Dermis microvascular lymphatic vessel endothelial cell (primary cell): ENCODE measurements at regions not wholly inside any gene's neighbourhood (a gene's known extent, or its start where the extent isn't known, plus 50 kb on each side); places are given as distances from the start of the nearest gene placed in this dataset.
"Not testable (repeated sequence)": the region's sequence is repeated elsewhere in the genome, so short reads cannot be mapped to it uniquely, and the experiment has no call there.

Source experiments
- DNase-seq, 2 donors: peaks; one replicate each; pipeline versions ENCODE4 v3.0.0 to v3.0.0-alpha.2; 2010; ENCODE audit warnings: low read depth in 2 of 2

DNA sequence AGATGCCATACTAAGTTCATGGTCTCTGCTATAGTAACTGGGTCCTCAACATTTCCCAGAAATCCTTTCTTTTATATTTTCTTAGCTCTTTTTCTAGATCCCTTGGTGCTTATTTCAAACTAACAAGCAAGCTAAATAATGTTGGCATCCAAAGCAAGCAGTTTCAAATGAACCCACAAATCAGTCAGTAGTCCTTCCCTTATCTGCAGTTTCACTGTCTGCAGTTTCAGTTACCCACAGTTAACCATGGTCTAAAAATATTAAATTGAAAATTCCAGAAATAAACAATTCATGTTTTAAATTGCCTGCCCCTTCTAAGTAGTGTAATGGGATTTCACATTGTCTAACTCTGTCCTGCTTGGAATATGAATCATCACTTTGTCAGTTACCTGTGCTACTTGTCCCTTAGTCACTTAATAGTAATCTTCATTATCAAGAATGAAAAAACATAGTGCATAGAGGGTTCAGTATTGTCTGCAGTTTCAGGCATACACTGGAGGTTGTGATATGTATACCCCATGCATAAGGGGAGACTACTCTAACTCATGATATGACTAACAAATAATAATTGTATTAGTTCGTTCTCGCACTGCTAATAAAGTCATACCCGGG lies 633.7 kb downstream of the MECOM start:
- no peak for DNase-seq

DNA sequence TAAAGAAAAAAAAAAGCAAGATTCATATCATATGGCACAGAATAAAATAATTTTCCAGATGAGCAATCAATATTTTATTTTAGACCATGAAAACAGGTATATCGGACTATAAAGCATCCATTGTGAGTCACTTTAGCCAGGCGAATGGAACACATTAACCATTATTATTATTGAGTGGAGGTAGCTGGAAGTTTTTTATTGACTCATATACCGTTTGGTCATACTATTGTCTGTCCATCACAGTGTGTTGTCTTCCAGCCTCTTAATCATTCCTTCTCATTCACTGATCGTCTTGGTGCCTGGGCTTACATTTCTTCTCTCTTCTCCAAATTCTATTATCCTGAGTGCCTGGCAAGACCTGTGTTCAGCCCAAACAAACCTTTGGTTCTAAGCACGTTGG lies 634.8 kb downstream of the MECOM start:
- peak in 1 of 2 donors; percentile 5 for DNase-seq

DNA sequence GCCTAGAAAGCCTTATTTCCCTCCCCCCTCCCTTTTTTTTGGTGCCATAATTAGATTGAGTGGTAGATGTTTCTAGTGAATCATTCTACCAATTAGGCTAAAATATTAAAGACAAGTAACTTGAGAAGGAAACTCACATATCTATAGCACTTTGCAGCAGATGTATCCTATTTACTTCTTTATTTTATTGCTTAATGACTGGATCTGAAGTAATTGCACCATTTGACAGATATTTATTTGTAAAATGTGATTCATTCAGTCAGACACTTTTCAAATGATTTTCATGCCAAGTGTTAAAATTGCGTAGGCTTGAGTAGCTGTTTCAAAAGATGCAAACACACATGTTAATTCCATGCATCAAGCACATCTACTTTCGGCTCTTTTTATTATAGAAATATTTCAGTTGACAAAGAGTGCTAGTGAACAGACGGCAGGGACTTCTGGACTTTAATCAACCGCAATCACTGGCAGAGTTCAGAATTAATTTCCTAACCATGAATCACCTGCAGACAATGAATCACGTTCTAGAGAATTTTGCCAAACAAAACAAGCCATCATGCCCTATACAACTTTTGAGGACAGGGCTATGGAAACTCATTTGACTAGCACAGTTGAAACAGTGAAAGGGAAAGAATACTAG lies 636.8 kb downstream of the MECOM start:
- DNase-seq = peak; percentile 86 to 94

DNA sequence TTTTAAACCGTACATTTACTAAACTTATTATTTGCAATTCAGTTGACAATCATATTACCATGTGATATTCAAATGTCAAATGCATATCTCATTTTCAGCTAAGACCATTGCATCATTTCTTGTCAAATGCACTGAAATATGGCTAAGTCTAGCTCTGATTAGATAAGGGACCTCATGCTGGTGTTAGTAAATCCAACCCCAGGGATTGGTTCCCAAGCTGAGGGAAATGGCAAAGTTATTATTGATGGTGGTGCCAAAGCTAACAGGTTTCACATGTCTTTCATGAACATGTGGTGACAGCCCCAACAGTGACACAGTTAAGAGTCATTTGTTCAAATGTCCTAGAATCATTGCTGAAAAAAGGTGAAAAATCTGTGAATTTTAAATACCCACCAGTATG lies 641.1 kb downstream of the MECOM start:
- no peak for DNase-seq

DNA sequence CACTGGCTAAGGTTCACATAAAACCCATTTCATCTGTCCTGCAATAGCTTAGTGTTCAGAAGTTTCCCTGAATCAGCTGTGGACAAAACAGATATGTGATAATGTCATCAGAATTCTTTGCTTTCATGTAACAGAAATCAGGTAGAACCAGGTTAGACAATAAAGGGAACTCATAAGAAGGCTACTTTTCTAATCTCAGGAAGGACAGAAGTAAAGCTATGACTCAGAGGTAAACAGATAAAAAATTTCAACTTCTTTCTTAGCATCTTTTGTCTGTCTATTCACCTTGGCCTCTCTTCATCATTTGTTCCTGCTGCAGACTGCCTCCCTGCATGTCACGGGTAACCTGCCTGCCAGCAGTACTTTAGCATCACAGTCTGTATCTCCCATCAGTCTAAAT lies 643.1 kb downstream of the MECOM start:
- no peak for DNase-seq

DNA sequence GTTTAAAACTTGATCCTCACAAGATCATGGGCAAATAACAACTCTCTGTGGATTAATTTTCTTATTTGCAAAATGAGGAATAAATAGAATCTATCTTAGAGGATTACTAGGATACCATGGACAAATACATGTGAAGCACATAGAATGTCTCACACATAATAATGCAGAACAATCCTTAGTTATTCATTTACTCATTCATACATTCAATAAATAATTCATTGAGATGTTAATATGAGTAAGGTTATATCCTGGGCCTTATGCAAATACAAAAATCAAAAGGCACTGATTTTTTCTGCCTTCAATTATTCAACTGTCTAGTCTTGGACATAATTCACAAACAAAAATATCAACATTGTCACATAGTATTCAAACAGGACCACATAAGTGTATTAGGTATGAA lies 654.1 kb downstream of the MECOM start:
- DNase-seq = no peak

DNA sequence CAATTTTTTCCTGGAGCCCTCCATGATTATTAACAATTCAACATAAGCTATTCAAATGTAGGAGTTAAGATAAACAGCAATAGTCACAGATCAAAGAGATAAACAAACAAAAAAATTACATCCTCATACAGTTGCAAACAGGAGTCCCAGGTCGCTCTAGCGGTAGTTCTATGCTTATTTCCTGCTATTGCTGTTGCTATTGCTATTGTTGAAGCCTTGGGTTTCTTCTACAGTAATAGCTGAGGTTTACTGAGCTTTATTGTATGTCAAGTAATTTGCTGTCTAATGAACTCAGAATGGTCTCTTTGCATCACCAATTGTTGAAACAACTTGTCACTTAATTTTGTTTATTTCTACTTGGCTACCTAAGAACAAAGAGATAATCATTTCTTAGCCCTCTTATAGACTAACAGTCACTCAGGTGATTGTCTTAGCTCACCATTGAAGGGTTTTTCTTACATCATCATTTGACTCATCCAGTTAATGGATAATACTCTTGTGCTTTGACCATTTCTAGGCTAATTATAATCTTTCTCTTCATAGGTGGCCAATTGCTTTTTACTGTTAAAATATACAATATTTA lies 654.6 kb downstream of the MECOM start:
- no peak for DNase-seq

DNA sequence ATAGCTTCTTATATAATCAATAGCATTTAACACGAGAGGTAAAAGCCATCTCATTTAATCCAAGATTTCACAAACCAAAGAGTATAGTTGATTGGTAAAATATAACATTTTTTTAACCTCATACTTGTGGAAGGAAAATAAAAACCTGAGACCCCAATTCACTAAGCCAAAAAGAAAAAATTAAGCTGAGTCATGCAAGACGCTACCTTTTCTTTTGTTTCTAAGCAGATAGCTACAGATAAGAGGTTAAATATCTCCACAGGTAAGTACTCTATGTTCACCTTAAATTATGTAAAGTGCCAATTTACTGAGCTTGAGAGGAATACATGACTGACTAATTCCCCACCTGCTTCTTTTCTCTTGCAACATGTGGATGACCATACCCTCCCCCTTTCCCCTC lies 656.4 kb downstream of the MECOM start:
- DNase-seq = no peak

DNA sequence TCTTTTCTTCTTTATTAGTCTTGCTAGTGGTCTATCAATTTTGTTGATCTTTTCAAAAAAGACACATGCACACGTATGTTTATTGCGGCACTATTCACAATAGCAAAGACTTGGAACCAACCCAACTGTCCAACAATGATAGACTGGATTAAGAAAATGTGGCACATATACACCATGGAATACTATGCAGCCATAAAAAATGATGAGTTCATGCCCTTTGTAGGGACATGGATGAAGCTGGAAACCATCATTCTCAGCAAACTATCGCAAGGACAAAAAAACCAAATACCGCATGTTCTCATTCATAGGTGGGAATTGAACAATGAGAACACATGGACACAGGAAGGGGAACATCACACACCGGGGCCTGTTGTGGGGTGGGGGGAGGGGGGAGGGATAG lies 657.1 kb downstream of the MECOM start:
- DNase-seq = not testable (repeated sequence)

DNA sequence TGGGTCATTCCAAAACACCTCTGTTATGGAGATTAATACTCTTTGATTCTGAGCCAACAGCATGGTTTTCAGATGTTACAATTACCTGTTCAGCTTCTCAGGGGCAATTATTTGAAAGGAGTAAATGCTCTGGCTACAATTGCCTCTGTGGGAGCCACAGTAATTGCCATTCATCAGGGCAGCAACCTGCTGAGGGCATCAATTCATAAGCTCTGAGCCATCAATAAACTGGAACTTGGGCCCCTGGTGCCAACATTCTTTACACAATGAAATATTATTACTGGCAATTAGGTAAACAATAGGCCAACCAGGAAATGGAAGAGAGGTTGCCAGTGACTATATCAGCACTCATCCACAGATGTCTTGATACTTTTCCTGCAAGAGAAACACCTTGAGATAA lies 660.8 kb downstream of the MECOM start:
- peak in 1 of 2 donors; percentile 18 for DNase-seq

DNA sequence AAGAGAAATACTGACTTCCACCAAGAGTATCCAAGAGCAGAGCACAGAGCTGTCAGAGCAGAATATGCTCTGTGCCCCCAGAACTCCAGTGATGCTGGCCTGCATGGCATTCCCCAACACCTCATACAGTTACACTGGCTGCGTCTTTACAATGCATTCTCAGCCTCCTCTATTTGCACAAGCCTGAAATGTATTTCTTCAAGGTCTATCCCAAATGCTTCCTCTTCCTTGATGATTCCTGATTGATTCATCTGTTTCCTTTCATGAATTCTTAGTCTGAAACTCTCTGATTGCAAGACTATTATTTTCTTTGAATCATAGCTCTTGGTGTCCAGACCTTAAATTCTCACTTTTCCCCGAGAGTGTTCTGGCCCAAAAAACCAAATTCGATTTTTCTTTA lies 664.7 kb downstream of the MECOM start:
- DNase-seq = peak in 1 of 2 donors; percentile 39

DNA sequence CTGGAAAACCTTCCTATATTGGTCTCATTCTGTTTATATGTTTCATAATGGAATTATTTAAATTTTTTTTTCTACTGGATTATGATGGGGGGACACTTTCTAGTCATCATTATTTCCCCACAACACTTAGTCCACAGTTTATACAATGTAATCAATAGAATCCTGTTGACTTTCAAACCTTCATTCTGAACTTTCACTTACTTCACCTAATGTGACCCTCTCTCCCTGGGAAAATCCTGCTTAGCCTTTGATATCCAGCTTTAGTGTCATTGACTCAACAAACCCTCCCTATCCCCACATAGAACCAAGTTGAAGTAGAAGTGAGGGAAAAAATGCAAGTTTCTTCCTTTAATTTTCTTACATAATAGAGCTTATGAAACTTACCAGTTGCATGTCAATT lies 666.0 kb downstream of the MECOM start:
- DNase-seq = no peak

DNA sequence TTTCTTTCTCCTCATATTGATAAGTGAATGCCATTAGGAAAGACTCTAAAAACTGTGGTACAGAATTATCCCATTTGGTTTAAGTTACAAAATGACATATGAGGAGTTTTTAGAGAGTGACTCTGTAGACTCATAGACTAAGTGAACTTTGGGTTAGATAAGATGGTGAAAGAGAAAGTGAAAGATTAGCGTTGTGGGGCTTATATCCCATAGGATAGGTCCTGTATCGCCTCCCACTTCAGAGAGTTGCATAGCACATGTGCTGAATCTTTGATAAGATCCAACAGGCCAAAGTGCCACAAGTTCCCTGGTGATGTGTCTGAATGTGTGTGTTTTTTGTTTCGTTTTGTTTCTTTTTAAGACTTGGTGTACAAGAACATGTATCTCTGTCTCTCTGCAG lies 666.9 kb downstream of the MECOM start:
- DNase-seq = no peak

DNA sequence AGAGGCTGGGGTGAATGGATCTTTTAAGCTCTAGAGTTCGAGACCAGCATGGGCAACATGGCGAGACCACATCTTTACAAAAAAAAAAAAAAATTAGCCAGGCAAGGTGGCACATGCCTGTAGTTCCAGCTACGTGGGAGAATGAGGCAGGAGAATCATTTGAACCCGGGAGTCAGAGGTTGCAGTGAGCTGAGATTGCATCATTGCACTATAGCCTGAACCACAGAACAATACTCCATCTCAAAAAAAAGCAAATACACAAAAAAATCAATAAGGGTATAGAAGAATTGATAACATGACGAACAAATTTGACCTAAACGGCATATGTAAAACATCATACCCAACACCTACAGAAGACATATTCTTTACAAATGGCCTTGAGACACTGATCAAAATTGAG lies 668.4 kb downstream of the MECOM start:
- no peak for DNase-seq

DNA sequence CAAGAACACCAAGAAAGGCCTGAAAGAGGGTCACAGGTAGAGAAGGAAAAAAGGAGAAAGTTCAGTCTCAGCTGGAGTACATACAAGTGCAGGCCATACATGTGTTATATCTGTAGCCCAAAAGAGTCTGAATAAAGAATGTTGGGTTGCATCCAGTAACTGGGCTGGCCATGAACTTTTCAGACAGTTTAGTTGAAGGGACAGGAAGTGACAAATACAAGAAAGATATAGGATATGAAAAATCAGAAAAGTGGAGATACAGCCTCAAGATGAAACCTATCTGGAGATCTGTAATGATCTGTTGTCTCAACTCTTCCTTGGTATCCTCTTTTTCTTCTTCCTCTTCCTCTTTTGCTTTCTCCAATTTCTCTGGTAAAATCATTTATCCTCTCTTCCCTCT lies 671.7 kb downstream of the MECOM start:
- peak in 1 of 2 donors; percentile 11 for DNase-seq

DNA sequence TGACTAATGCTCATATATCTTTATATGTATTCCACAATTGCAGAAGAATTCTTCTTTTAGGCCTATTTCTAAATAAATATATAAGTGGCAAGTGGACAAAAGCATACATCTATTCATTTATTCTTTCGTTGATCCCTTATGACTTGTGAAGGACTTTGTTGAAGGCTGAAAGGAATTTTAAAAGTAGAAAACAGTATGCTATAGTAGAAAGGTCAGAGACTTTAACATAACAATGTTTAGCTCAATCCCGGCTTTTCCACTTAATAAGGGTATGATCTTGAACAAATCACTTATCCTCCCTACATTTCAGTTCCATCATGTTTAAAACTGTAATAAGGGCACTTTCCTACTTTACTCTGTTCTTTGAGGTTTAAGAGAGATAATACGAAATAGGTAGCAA lies 672.9 kb downstream of the MECOM start:
- no peak for DNase-seq

DNA sequence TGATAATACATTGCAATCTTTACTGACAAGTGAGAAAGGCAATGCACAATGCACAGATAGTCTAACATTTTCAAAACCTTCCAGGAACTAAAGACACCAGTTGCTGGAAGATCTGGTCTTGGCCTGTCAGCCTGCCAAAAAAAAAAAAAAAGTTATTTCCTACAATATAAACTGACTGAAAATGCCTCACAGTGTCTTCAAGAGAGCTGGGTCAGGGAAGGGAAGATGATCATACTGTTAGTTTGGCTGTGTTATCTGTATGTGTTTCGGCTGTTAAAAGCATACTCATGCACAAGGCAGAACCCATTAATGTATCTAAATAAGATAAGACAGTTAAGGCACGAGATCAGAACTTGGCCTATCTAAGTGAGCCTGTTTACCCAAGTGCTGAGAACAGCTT lies 673.4 kb downstream of the MECOM start:
- no peak for DNase-seq

DNA sequence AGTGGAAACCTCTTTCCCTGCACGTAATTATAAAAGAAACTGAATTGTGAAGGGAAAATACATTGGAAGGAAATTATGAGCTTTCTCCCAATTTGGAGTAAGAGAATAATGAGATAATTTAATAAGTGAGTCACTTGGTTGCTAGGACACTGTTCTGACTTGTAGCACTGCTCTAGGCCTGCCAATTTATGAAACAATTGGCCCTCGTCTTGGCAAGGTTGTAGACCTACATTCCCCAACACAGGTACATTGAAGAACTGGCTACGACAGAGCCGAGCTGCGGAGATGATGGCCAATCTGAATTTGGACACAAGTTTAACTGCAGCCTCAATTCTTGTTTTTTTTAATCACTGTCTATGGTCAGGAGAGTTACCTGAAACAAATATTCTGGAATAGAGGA lies 674.1 kb downstream of the MECOM start:
- peak in 1 of 2 donors; percentile 9 for DNase-seq

DNA sequence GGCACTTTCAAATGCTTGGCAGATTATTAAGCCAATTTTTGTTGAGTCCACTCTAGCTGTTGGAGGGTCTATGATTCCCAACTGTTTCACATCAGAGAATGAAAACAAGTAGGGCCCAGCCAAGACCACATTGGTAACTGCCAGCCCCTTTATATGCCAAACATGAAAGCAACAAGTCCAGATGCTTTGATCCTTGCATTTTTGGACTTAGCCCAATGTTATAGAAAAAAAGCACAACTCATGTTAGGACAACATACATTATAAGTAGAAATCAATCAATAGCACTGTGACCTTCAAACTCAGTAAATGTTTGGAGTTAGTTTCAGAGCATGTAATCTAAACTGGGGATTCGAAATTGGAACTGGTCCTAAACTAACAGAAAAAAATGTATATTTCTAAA lies 674.7 kb downstream of the MECOM start:
- no peak for DNase-seq

DNA sequence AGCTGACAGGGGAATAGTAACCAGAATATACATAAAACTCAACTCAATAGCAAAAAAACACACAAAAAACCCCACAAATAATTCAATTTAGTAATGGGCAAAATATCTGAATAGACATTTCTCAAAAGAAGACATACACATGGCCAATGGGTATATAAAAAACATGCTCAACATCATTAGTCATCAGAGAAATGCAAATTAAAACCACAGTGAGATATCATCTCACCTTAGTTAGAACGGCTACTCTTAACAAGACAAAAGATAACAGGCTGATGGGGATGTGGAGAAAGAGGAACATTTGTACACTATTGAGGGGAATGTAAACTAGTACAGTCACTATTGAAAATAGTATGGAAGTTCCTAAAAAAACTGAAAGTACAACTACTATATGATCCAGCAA lies 678.6 kb downstream of the MECOM start:
- DNase-seq = no peak

DNA sequence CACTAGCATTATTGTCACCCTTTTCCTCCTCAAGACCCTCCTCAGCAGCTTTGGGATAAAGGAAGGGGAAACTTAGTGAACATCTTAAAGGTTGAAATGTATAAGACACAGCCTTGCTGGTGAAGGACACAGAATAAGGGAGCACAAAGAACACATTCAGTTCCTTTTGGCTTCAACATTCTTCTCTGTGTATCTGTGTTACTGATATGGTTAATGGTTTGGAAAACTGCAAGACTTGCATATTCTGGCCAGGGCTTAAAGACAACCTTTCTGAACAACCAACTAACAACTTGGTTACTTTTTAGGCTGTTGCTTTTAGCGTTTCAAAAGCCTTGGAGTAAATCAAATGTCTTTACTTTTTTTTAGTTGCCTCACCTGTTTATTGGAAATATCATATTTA lies 680.5 kb downstream of the MECOM start:
- no peak for DNase-seq

DNA sequence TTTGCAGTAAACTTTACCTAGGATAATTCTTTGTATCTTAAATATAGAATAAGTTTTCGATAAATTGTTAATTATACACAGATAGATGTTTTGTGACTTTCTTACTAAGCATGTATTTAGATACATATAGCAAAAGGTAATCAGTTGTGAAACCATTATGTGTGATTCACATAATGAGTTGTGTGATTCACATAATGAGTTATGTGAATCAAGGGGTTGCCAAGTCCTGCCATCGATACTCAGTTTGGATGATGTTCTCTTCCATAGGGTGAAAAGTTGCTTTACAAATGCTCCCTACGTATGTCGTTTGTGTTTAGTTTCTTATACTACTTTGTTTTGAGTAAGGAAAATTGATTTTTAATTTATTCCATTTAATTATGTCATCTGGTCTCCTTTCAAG lies 682.1 kb downstream of the MECOM start:
- DNase-seq = no peak

DNA sequence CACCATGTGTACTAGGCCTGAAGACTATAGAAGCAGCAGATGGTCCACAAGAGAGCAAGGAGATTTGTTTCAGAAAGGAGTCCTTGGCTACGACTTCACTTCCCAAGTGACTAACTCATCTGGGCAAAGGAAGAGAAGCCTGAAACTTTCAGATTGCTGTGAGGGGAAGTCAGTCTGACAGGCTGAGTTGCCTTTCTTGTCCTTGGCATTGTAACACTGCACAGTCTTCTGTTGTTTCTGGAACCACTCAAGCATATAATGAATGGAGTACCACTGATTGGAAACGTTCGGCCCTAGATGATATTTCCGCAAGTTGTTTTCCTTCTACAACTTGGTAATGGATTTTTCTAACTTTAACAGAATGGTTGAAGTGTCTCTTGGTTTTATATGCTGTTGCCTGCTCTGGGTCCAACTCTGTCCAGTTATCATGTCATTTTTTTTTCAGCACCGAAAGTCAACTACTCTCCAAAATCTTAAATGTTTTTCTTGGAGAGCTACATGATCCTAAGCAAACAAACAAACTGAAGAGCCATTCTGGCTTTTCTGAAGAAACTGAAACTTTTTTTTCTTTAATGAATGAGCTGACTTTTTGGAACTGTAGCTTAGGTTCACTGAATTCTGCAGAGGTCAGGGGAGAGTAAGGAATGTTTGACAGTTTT lies 685.7 kb downstream of the MECOM start:
- DNase-seq = peak in 1 of 2 donors; percentile 86
